Adipocyte (in vitro differentiated cells): ENCODE measurements at regions not wholly inside any gene's neighbourhood (a gene's known extent, or its start where the extent isn't known, plus 50 kb on each side); places are given as distances from the start of the nearest gene placed in this dataset.
A peak's percentile ranks its signal among the peaks of the same experiment; 100 is the strongest.

Experiments
- DNase-seq: peaks from one replicate; pipeline ENCODE4 v3.0.0-alpha.2; 2015; ENCODE audit warnings: low read depth
- H3K27me3 ChIP-seq: replicated peaks from 2 replicates; pipeline ENCODE4 v1.7.0; 2013; ENCODE audit warnings: mild to moderate bottlenecking, low read length, moderate library complexity; ENCODE audit not compliant: control insufficient read depth, insufficient read depth
- H3K36me3 ChIP-seq: 2 replicates; pipeline ENCODE4 v1.7.0; 2013; ENCODE audit warnings: low read length, mild to moderate bottlenecking, moderate library complexity; ENCODE audit not compliant: control insufficient read depth, insufficient read depth, severe bottlenecking
- H3K4me1 ChIP-seq: 2 replicates; pipeline ENCODE4 v1.7.0; 2013; ENCODE audit warnings: mild to moderate bottlenecking, low read length, moderate library complexity; ENCODE audit not compliant: control insufficient read depth, insufficient read depth
- H3K4me3 ChIP-seq: 2 replicates; pipeline ENCODE4 v1.7.0; 2013; ENCODE audit warnings: mild to moderate bottlenecking, low read length, moderate library complexity
- H3K9ac ChIP-seq: 2 replicates; pipeline ENCODE4 v1.7.0; 2013; ENCODE audit warnings: mild to moderate bottlenecking, low read length, moderate library complexity
- H3K9me3 ChIP-seq: 2 replicates; pipeline ENCODE4 v1.7.0; 2013; ENCODE audit warnings: mild to moderate bottlenecking, low read length, moderate library complexity; ENCODE audit not compliant: control insufficient read depth

GRCh38 chr11:92545906-92546471 is 321.4 kb downstream of the FAT3 start:
- DNase-seq: no peak
- H3K9ac ChIP-seq: no peak overlapping the region
- no peak overlapping the region for H3K4me3 ChIP-seq
- no peaks in the 10 kb centered on the region for H3K36me3 ChIP-seq
- no peaks in the 10 kb centered on the region for H3K9me3 ChIP-seq
- H3K27me3 ChIP-seq: peaks cover 4% of the 10 kb centered on the region
- no peaks in the 10 kb centered on the region for H3K4me1 ChIP-seq

- DNase-seq: no peak
- no peaks in the 10 kb centered on the region for H3K9me3 ChIP-seq
Observed at GRCh38 chr11:92546603-92547002, 322.0 kb downstream of the FAT3 start.

GRCh38 chr11:92550411-92550810 is 325.8 kb downstream of the FAT3 start:
- DNase-seq: no peak
- Histone ChIP-seq H3K9ac (no peak overlapping the region), H3K4me1 (no peaks in the 10 kb centered on the region), H3K9me3 (no peaks in the 10 kb centered on the region), H3K36me3 (no peaks in the 10 kb centered on the region), H3K4me3 (no peak overlapping the region), H3K27me3 (no peaks in the 10 kb centered on the region)

More at GRCh38 chr11:92546603-92547002, 322.0 kb downstream of the FAT3 start:
- Histone ChIP-seq H3K9ac (no peak overlapping the region), H3K36me3 (no peaks in the 10 kb centered on the region), H3K27me3 (peaks cover 4% of the 10 kb centered on the region), H3K4me1 (no peaks in the 10 kb centered on the region), H3K4me3 (no peak overlapping the region)

- Histone ChIP-seq H3K9ac (no peak overlapping the region), H3K9me3 (no peaks in the 10 kb centered on the region), H3K27me3 (no peaks in the 10 kb centered on the region), H3K4me3 (no peak overlapping the region), H3K36me3 (no peaks in the 10 kb centered on the region), H3K4me1 (no peaks in the 10 kb centered on the region)
- no peak for DNase-seq
Observed at GRCh38 chr11:92550871-92551270, 326.3 kb downstream of the FAT3 start.

GRCh38 chr11:92552942-92553341 is 328.3 kb downstream of the FAT3 start:
- peak; percentile 1 for DNase-seq
- H3K27me3 ChIP-seq: no peaks in the 10 kb centered on the region
- H3K9ac ChIP-seq: no peak overlapping the region

GRCh38 chr11:92554688-92555087 is 330.1 kb downstream of the FAT3 start:
- Histone ChIP-seq H3K4me3 (no peak overlapping the region), H3K4me1 (peaks cover 4% of the 10 kb centered on the region), H3K9me3 (no peaks in the 10 kb centered on the region), H3K27me3 (no peaks in the 10 kb centered on the region), H3K9ac (no peak overlapping the region), H3K36me3 (no peaks in the 10 kb centered on the region)
- no peak for DNase-seq

More at GRCh38 chr11:92552942-92553341, 328.3 kb downstream of the FAT3 start:
- Histone ChIP-seq H3K9me3 (no peaks in the 10 kb centered on the region), H3K4me1 (no peaks in the 10 kb centered on the region), H3K4me3 (no peak overlapping the region), H3K36me3 (no peaks in the 10 kb centered on the region)

- H3K36me3 ChIP-seq: no peaks in the 10 kb centered on the region
- H3K27me3 ChIP-seq: no peaks in the 10 kb centered on the region
- no peaks in the 10 kb centered on the region for H3K9me3 ChIP-seq
- H3K4me3 ChIP-seq: no peak overlapping the region
- peaks cover 4% of the 10 kb centered on the region for H3K4me1 ChIP-seq
- no peak overlapping the region for H3K9ac ChIP-seq
- DNase-seq: peak; percentile 3
Observed at GRCh38 chr11:92556431-92556830, 331.8 kb downstream of the FAT3 start.

- H3K36me3 ChIP-seq: no peaks in the 10 kb centered on the region
- no peak overlapping the region for H3K9ac ChIP-seq
- DNase-seq: no peak
- H3K4me1 ChIP-seq: peaks cover 4% of the 10 kb centered on the region
- H3K27me3 ChIP-seq: no peaks in the 10 kb centered on the region
- H3K9me3 ChIP-seq: no peaks in the 10 kb centered on the region
- H3K4me3 ChIP-seq: no peak overlapping the region
Observed at GRCh38 chr11:92557879-92558278, 333.3 kb downstream of the FAT3 start.

- no peak for DNase-seq
- Histone ChIP-seq H3K9me3 (no peaks in the 10 kb centered on the region), H3K4me1 (peaks cover 4% of the 10 kb centered on the region), H3K36me3 (no peaks in the 10 kb centered on the region), H3K27me3 (no peaks in the 10 kb centered on the region), H3K4me3 (no peak overlapping the region), H3K9ac (no peak overlapping the region)
Observed at GRCh38 chr11:92558323-92558722, 333.7 kb downstream of the FAT3 start.

- no peaks in the 10 kb centered on the region for H3K9me3 ChIP-seq
Observed at GRCh38 chr11:92569726-92570125, 345.1 kb downstream of the FAT3 start.

GRCh38 chr11:92572559-92572958 is 347.9 kb downstream of the FAT3 start:
- peaks cover 10% of the 10 kb centered on the region for H3K4me1 ChIP-seq
- no peaks in the 10 kb centered on the region for H3K9me3 ChIP-seq
- H3K36me3 ChIP-seq: no peaks in the 10 kb centered on the region
- no peak overlapping the region for H3K4me3 ChIP-seq
- no peak overlapping the region for H3K9ac ChIP-seq
- peaks cover 13% of the 10 kb centered on the region for H3K27me3 ChIP-seq
- no peak for DNase-seq

More at GRCh38 chr11:92569726-92570125, 345.1 kb downstream of the FAT3 start:
- no peaks in the 10 kb centered on the region for H3K36me3 ChIP-seq
- H3K9ac ChIP-seq: no peak overlapping the region
- H3K27me3 ChIP-seq: peaks cover 13% of the 10 kb centered on the region
- no peak overlapping the region for H3K4me3 ChIP-seq
- H3K4me1 ChIP-seq: peaks cover 10% of the 10 kb centered on the region
- no peak for DNase-seq

GRCh38 chr11:92576315-92576714 is 351.7 kb downstream of the FAT3 start:
- Histone ChIP-seq H3K9me3 (no peaks in the 10 kb centered on the region), H3K9ac (no peak overlapping the region), H3K4me3 (no peak overlapping the region), H3K27me3 (peaks cover 10% of the 10 kb centered on the region), H3K36me3 (no peaks in the 10 kb centered on the region), H3K4me1 (no peaks in the 10 kb centered on the region)
- no peak for DNase-seq
